ENCODE measurements at regions not wholly inside any gene's neighbourhood (a gene's known extent, or its start where the extent isn't known, plus 50 kb on each side); places are given as distances from the start of the nearest gene placed in this dataset.

DNA sequence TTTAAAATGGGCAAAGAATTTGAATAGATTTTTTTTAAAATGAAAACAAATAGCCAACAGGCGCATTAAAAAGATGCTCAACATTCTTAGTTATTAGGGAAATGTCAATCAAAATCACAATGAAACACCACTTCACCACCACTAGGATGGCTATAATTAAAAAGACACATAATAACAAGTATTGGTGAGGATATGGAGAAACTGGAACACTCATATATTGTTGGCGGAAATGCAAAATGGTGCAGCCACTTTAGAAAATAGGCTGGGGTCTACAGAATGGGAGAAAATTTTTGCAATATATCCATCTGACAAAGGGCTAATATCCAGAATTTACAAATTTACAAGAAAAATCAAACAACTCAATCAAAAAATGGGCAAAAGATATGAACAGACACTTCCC, 107.8 kb upstream of the FOXD3 start:
- FAIRE-seq (no peak), DNase-seq (ENCODE audit: low read depth, low spot score) (no peak)
- H2AFZ ChIP-seq (ENCODE audit: control insufficient read depth, low read length): no peak overlapping the region
- TF ChIP-seq EZH2 (IDR thresholded peaks at IDR 0.05; ENCODE audit: low read length): no peak
- no peak for TF ChIP-seq CTCF (optimal IDR thresholded peaks at IDR 0.05 in 1 of 3, IDR thresholded peaks at IDR 0.05 in 1 of 3, conservative IDR thresholded peaks at IDR 0.05 in 1 of 3; ENCODE audit: extremely low read depth in 1 of 3, insufficient read depth in 2 of 3, low read length in 3 of 3)
- H3K9me3 ChIP-seq (ENCODE audit: control insufficient read depth, low read depth, low read length): no peaks in the 10 kb centered on the region
- no peak overlapping the region for H3K4me3 ChIP-seq (ENCODE audit: control insufficient read depth in 2 of 3, extremely low read depth in 1 of 3, insufficient read depth in 2 of 3, low read depth in 1 of 3, low read length in 3 of 3)
- no peaks in the 10 kb centered on the region for H3K36me3 ChIP-seq (ENCODE audit: control insufficient read depth in 2 of 2, extremely low read depth in 1 of 2, insufficient read depth in 2 of 2, low read length in 2 of 2)
- no peaks in the 10 kb centered on the region for H4K20me1 ChIP-seq (ENCODE audit: control insufficient read depth, extremely low read depth, insufficient read depth, low read length)
- H3K4me2 ChIP-seq (ENCODE audit: control insufficient read depth, extremely low read depth, insufficient read depth, low read depth, low read length): no peak overlapping the region
- H3K9me1 ChIP-seq (ENCODE audit: control insufficient read depth, extremely low read depth, insufficient read depth, low read length): no peaks in the 10 kb centered on the region
- H3K9ac ChIP-seq (ENCODE audit: control insufficient read depth, extremely low read depth, insufficient read depth, low read length): no peak overlapping the region
- no peaks in the 10 kb centered on the region for H3K27me3 ChIP-seq (ENCODE audit: control insufficient read depth, extremely low read depth, insufficient read depth, low read length)
- H3K79me2 ChIP-seq (ENCODE audit: control insufficient read depth, insufficient read depth, low read length): no peaks in the 10 kb centered on the region
- dilution Hi-C loops (cut with MboI; ENCODE audit: extremely low pct_ligation_motif_present, low sequenced_read_pairs): no loop called here
- no peaks in the 10 kb centered on the region for H3K4me1 ChIP-seq (ENCODE audit: control insufficient read depth, extremely low read depth, insufficient read depth, low read length)
- H3K27ac ChIP-seq (ENCODE audit: control insufficient read depth, insufficient read depth, low read length): no peak overlapping the region

- no peaks in the 10 kb centered on the region for H4K20me1 ChIP-seq (ENCODE audit: control insufficient read depth, extremely low read depth, insufficient read depth, low read length)
- no peaks in the 10 kb centered on the region for H3K79me2 ChIP-seq (ENCODE audit: control insufficient read depth, insufficient read depth, low read length)
- no peak overlapping the region for H2AFZ ChIP-seq (ENCODE audit: control insufficient read depth, low read length)
- FAIRE-seq (no peak), DNase-seq (ENCODE audit: low read depth, low spot score) (no peak)
- H3K9me3 ChIP-seq (ENCODE audit: control insufficient read depth, low read depth, low read length): no peaks in the 10 kb centered on the region
- no peak overlapping the region for H3K27ac ChIP-seq (ENCODE audit: control insufficient read depth, insufficient read depth, low read length)
- dilution Hi-C loops (cut with MboI; ENCODE audit: extremely low pct_ligation_motif_present, low sequenced_read_pairs): no loop called here
- no peaks in the 10 kb centered on the region for H3K9me1 ChIP-seq (ENCODE audit: control insufficient read depth, extremely low read depth, insufficient read depth, low read length)
- TF ChIP-seq EZH2 (IDR thresholded peaks at IDR 0.05; ENCODE audit: low read length): no peak
- no peak for TF ChIP-seq CTCF (optimal IDR thresholded peaks at IDR 0.05 in 1 of 3, IDR thresholded peaks at IDR 0.05 in 1 of 3, conservative IDR thresholded peaks at IDR 0.05 in 1 of 3; ENCODE audit: extremely low read depth in 1 of 3, insufficient read depth in 2 of 3, low read length in 3 of 3)
- H3K4me2 ChIP-seq (ENCODE audit: control insufficient read depth, extremely low read depth, insufficient read depth, low read depth, low read length): no peak overlapping the region
- no peaks in the 10 kb centered on the region for H3K36me3 ChIP-seq (ENCODE audit: control insufficient read depth in 2 of 2, extremely low read depth in 1 of 2, insufficient read depth in 2 of 2, low read length in 2 of 2)
- H3K9ac ChIP-seq (ENCODE audit: control insufficient read depth, extremely low read depth, insufficient read depth, low read length): no peak overlapping the region
- H3K4me1 ChIP-seq (ENCODE audit: control insufficient read depth, extremely low read depth, insufficient read depth, low read length): no peaks in the 10 kb centered on the region
- H3K27me3 ChIP-seq (ENCODE audit: control insufficient read depth, extremely low read depth, insufficient read depth, low read length): no peaks in the 10 kb centered on the region
- H3K4me3 ChIP-seq (ENCODE audit: control insufficient read depth in 2 of 3, extremely low read depth in 1 of 3, insufficient read depth in 2 of 3, low read depth in 1 of 3, low read length in 3 of 3): no peak overlapping the region
Observed at GRCh38 chr1:63223426-63223825, 98.9 kb upstream of the FOXD3 start.

All from keratinocyte (primary cell).